ENCODE measurements at regions not wholly inside any gene's neighbourhood (a gene's known extent, or its start where the extent isn't known, plus 50 kb on each side); places are given as distances from the start of the nearest gene placed in this dataset.
"Not testable (repeated sequence)": the region's sequence is repeated elsewhere in the genome, so short reads cannot be mapped to it uniquely, and the experiment has no call there.

- no peak for DNase-seq
- intact Hi-C loops (cut with DNase I), result no loop called here
- Histone ChIP-seq H3K27me3 (ENCODE audit: low read depth) (no peaks in the 10 kb centered on the region), H3K27ac (no peak overlapping the region), H3K4me3 (no peak overlapping the region), H3K9me3 (no peaks in the 10 kb centered on the region), H3K4me1 (no peaks in the 10 kb centered on the region), H3K36me3 (no peaks in the 10 kb centered on the region)
- no peak for ATAC-seq
- TF ChIP-seq, protein P1, sequence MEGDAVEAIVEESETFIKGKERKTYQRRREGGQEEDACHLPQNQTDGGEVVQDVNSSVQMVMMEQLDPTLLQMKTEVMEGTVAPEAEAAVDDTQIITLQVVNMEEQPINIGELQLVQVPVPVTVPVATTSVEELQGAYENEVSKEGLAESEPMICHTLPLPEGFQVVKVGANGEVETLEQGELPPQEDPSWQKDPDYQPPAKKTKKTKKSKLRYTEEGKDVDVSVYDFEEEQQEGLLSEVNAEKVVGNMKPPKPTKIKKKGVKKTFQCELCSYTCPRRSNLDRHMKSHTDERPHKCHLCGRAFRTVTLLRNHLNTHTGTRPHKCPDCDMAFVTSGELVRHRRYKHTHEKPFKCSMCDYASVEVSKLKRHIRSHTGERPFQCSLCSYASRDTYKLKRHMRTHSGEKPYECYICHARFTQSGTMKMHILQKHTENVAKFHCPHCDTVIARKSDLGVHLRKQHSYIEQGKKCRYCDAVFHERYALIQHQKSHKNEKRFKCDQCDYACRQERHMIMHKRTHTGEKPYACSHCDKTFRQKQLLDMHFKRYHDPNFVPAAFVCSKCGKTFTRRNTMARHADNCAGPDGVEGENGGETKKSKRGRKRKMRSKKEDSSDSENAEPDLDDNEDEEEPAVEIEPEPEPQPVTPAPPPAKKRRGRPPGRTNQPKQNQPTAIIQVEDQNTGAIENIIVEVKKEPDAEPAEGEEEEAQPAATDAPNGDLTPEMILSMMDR (IDR thresholded peaks at IDR 0.05), result no peak
Observed at GRCh38 chr1:194367121-194367520, 1180.7 kb upstream of the B3GALT2 start.

DNA sequence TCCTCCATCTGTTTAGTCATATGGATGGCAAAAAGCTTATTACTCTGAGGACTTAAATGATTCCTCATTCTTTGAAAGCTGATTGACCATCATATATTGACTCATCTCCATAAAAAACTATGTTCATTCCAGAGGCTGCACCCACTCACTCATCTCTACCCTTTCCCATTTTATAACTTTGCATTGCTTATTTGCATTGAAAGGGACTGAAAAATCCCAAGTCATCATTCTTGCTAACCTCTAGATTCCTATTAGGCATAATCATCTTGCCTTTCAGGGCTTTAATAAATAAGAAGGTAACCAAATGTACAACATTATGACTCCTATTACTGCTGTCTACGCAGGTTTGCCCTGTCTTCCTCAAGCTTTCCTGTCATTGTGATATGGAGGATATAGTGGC is 1180.3 kb upstream of the B3GALT2 start:
- no peaks in the 10 kb centered on the region for H3K9me3 ChIP-seq
- TF ChIP-seq, protein P1 (IDR thresholded peaks at IDR 0.05), result no peak
- intact Hi-C loops (cut with DNase I), result no loop called here
- no peaks in the 10 kb centered on the region for H3K4me1 ChIP-seq
- DNase-seq (no peak), ATAC-seq (no peak)
- H3K4me3 ChIP-seq, result no peak overlapping the region
- no peak overlapping the region for H3K27ac ChIP-seq
- no peaks in the 10 kb centered on the region for H3K27me3 ChIP-seq (ENCODE audit: low read depth)
- no peaks in the 10 kb centered on the region for H3K36me3 ChIP-seq

- no peak overlapping the region for H3K4me3 ChIP-seq
Observed at GRCh38 chr1:194362327-194362726, 1175.9 kb upstream of the B3GALT2 start.

DNA sequence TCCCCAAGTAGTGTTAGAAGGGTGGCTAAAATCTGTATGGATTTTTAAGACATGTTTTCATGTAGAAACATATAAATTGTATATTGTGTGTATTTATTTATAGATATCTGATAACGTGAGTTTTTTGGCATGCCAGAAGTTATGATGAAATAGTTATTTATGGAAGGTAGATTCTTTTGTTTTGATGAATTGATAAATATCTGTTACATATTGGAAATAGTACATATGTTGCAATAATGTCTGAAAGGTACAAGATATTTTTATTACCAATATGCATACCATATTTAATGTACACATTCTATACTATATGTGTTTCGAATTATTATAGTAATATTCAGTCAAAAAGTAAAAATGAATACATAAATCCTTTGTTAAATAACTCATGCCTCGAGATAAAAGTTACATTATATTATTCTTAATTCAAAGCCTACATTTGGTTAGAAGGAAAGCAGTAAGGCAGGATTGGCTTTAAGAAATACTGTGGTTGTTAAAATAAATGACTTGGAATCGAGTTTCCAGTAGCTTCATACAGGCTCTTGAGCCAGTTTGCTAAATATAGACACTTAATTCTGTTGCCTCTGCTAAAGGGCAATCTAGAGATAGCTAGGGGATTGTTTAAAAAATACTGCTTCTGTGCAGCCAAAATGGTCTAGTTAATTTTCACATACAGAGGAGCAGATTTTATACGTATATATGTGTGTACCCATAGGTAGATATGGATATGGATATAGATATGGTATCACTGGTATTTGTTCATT is 1175.1 kb upstream of the B3GALT2 start:
- ATAC-seq, result no peak
- TF ChIP-seq, protein P1 (IDR thresholded peaks at IDR 0.05), result no peak
- no peak for DNase-seq
- no peak overlapping the region for H3K4me3 ChIP-seq
- no peaks in the 10 kb centered on the region for H3K27me3 ChIP-seq (ENCODE audit: low read depth)
- no peaks in the 10 kb centered on the region for H3K36me3 ChIP-seq
- H3K27ac ChIP-seq, result no peak overlapping the region
- intact Hi-C loops (cut with DNase I), result no loop called here
- no peaks in the 10 kb centered on the region for H3K4me1 ChIP-seq
- no peaks in the 10 kb centered on the region for H3K9me3 ChIP-seq

More at GRCh38 chr1:194362327-194362726, 1175.9 kb upstream of the B3GALT2 start:
- DNase-seq, result no peak
- ATAC-seq, result no peak
- TF ChIP-seq, protein P1 (IDR thresholded peaks at IDR 0.05), result no peak
- intact Hi-C loops (cut with DNase I), result no loop called here
- Histone ChIP-seq H3K36me3 (no peaks in the 10 kb centered on the region), H3K27me3 (ENCODE audit: low read depth) (no peaks in the 10 kb centered on the region), H3K4me1 (no peaks in the 10 kb centered on the region), H3K9me3 (no peaks in the 10 kb centered on the region), H3K27ac (no peak overlapping the region)

- H3K4me1 ChIP-seq, result no peaks in the 10 kb centered on the region
- no peaks in the 10 kb centered on the region for H3K9me3 ChIP-seq
- no peak overlapping the region for H3K4me3 ChIP-seq
- DNase-seq (no peak), ATAC-seq (no peak)
- intact Hi-C loops (cut with DNase I), result no loop called here
- TF ChIP-seq, protein P1 (IDR thresholded peaks at IDR 0.05), result no peak
- H3K36me3 ChIP-seq, result no peaks in the 10 kb centered on the region
- H3K27me3 ChIP-seq (ENCODE audit: low read depth), result no peaks in the 10 kb centered on the region
- no peak overlapping the region for H3K27ac ChIP-seq
Observed at GRCh38 chr1:194358208-194358581, 1171.8 kb upstream of the B3GALT2 start.

DNA sequence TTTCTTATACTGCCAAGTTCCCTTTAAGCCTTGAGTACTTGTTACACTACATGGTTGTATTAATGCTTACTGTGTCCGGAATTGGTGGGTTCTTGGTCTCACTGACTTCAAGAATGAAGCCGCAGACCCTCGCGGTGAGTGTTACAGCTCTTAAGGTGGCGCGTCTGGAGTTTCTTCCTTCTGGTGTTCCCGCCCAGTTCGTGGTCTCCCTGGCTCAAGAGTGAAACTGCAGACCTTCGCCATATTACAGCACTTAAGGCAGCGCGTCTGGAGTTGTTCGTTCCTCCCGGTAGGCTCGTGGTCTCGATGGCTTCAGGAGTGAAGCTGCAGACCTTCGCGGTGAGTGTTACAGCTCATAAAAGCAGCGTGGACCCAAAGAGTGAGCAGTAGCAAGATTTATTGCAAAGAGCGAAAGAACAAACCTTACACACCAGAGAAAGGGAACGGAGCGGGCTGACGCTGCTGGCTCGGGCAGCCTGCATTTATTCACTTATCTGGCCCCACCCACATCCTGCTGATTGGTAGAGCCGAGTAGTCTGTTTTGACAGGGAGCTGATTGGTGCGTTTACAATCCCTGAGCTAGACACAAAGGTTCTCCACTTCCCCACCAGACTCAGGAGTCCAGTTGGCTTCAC is 1171.3 kb upstream of the B3GALT2 start:
- DNase-seq; ATAC-seq; H3K27me3 ChIP-seq (ENCODE audit: low read depth); H3K9me3 ChIP-seq; H3K4me1 ChIP-seq; H3K27ac ChIP-seq; H3K36me3 ChIP-seq; H3K4me3 ChIP-seq; intact Hi-C loops (cut with DNase I): not testable (repeated sequence)
